RWPE2 (cell line): ENCODE measurements at regions not wholly inside any gene's neighbourhood (a gene's known extent, or its start where the extent isn't known, plus 50 kb on each side); places are given as distances from the start of the nearest gene placed in this dataset.

ENCODE experiments used
- ATAC-seq: fragments of 200-7000 bp; cut with Tn5 transposase; 3 replicates; pipeline ENCODE4 v1.9.1; 2021; ENCODE audit warnings: low read depth
- DNase-seq: peaks from one replicate; pipeline ENCODE4 v3.0.0-alpha.2; 2020; ENCODE audit warnings: low spot score
- H3K27ac ChIP-seq: fragments of 450-650 bp; 2 replicates; pipeline ENCODE4 v1.5.1; 2017; ENCODE audit warnings: mild to moderate bottlenecking; ENCODE audit not compliant: poor library complexity, severe bottlenecking
- H3K27me3 ChIP-seq: fragments of 250-450 bp; sonication (Bioruptor Pico); 2 replicates; pipeline ENCODE4 v1.5.1; 2021; ENCODE audit warnings: mild to moderate bottlenecking, moderate library complexity; ENCODE audit not compliant: insufficient read depth, poor library complexity, severe bottlenecking
- H3K36me3 ChIP-seq: fragments of 250-450 bp; sonication (Bioruptor Pico); 2 replicates; pipeline ENCODE4 v1.5.1; 2020; ENCODE audit warnings: low read depth, mild to moderate bottlenecking, moderate library complexity
- H3K4me1 ChIP-seq: fragments of 250-450 bp; sonication (Bioruptor Pico); 2 replicates; pipeline ENCODE4 v1.5.1; 2021; ENCODE audit warnings: mild to moderate bottlenecking, moderate library complexity; ENCODE audit not compliant: insufficient read depth, poor library complexity, severe bottlenecking
- H3K4me3 ChIP-seq: fragments of 250-450 bp; sonication (Bioruptor Pico); 2 replicates; pipeline ENCODE4 v1.5.1; 2021; ENCODE audit warnings: mild to moderate bottlenecking, moderate library complexity; ENCODE audit not compliant: severe bottlenecking
- H3K9me3 ChIP-seq: fragments of 250-450 bp; sonication (Bioruptor Pico); 2 replicates; pipeline ENCODE4 v1.5.1; 2021; ENCODE audit warnings: mild to moderate bottlenecking, moderate library complexity; ENCODE audit not compliant: severe bottlenecking
- CTCF ChIP-seq: fragments of 450-650 bp; IDR thresholded peaks from one replicate; pipeline ENCODE4 v1.5.1; 2017; ENCODE audit warnings: mild to moderate bottlenecking, moderate library complexity; ENCODE audit not compliant: poor library complexity, severe bottlenecking

DNA sequence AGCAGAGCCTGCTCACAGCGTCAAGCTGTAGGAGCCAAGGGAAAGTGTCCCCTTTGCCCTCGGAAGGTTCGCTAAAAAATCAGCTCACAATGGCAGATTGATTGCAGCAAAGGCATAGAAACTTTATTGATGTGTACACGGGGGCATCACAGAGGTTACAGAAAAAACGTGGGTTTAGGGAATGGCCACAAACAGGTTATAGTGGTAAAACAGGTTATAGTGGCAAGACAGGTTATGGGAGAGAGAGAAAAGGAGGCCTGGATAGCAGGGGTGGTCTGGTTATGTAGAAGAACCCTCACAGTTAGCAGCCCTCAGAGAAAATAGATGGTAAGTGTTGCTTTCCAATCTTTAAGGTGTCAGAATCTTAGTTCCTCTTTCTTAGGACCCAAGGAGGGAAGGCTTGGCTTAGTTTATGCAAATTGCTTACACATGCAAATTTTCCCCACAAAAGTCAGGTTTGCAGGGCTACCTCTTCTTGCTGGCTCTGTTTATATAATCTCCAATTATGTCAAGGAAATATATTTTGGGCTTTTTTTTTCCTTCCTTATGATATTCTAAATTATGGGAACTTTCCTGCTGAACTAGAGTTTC lies 113.7 kb downstream of the BMP15 start:
- Histone ChIP-seq H3K4me3 (no peak overlapping the region), H3K27me3 (no peaks in the 10 kb centered on the region), H3K9me3 (no peaks in the 10 kb centered on the region), H3K36me3 (no peaks in the 10 kb centered on the region), H3K4me1 (no peaks in the 10 kb centered on the region), H3K27ac (no peak overlapping the region)
- no peak for TF ChIP-seq CTCF
- ATAC-seq (no peak), DNase-seq (no peak)

DNA sequence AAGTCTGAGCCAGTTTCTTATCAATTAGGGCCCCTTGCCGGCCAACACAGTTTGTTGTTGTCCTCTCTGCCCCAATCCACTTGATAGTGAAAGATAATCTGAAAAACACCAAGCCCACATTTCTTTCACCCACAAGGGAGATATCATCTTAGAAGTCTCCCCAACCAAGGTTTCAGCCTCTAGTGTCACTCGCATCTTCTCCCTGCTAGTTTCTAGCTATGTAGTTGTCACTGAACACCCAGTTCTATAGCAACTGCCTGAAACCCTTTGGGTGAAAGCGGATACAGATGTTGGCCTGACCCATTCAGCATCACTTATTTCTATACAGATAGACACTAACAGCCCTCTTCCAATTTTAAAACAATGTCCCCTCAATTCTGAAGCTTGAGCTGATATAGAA lies 116.3 kb downstream of the BMP15 start:
- no peaks in the 10 kb centered on the region for H3K36me3 ChIP-seq
- no peak for ATAC-seq
- TF ChIP-seq CTCF = no peak
- H3K9me3 ChIP-seq = no peaks in the 10 kb centered on the region
- no peak overlapping the region for H3K4me3 ChIP-seq
- DNase-seq = no peak
- H3K27ac ChIP-seq = no peak overlapping the region
- H3K4me1 ChIP-seq = no peaks in the 10 kb centered on the region
- no peaks in the 10 kb centered on the region for H3K27me3 ChIP-seq

- no peaks in the 10 kb centered on the region for H3K4me1 ChIP-seq
- no peak for ATAC-seq
- no peak overlapping the region for H3K27ac ChIP-seq
- H3K36me3 ChIP-seq = no peaks in the 10 kb centered on the region
- no peaks in the 10 kb centered on the region for H3K9me3 ChIP-seq
- H3K4me3 ChIP-seq = no peak overlapping the region
- no peak for TF ChIP-seq CTCF
- H3K27me3 ChIP-seq = no peaks in the 10 kb centered on the region
- no peak for DNase-seq
Observed at GRCh38 chrX:51035746-51036145, 125.2 kb downstream of the BMP15 start.

DNA sequence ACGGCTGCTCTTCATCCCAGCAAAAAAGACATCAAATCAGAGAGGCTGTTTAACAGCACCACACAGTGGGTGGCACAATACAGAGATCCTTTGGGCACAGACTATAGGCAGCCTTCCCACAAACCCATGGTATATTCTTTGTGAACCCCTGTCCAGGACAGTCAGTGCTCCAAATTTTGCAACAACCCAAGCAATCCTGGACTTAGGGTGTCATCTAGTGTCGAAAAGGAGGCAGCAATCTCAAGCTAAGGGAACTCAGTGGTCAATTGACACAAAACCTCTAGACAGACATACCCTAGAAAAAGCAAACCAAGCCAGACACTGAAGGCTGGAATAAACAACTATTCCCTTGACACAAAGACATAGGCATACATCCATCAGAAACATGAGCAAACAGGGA lies 137.4 kb downstream of the BMP15 start:
- H3K27ac ChIP-seq = no peak overlapping the region
- ATAC-seq = no peak
- H3K36me3 ChIP-seq = no peaks in the 10 kb centered on the region
- no peaks in the 10 kb centered on the region for H3K9me3 ChIP-seq
- DNase-seq = no peak
- H3K4me3 ChIP-seq = no peak overlapping the region
- no peaks in the 10 kb centered on the region for H3K27me3 ChIP-seq
- TF ChIP-seq CTCF = no peak
- H3K4me1 ChIP-seq = no peaks in the 10 kb centered on the region

DNA sequence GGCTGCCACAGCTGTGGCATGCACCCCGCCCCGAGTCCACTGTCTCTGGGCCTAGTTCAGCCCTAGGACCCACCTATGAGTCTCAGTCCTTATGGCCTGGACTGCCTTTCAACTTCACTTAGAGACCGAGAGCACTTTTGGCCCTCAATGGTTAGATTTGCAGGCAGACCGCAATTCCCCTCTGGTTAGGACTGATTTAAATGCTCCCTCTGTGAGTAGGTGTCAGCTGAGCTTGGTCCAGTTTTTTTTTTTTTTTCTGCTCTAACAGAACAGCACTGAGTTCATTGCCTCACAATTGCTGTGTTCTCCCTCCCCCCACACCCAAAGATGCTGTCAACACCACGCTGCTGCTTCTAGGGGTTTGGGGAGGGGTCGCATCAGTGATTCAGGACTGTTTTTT lies 143.2 kb downstream of the BMP15 start:
- Histone ChIP-seq H3K4me3 (no peak overlapping the region), H3K4me1 (no peaks in the 10 kb centered on the region), H3K9me3 (no peaks in the 10 kb centered on the region), H3K36me3 (no peaks in the 10 kb centered on the region), H3K27ac (no peak overlapping the region), H3K27me3 (no peaks in the 10 kb centered on the region)
- no peak for DNase-seq
- no peak for ATAC-seq
- no peak for TF ChIP-seq CTCF
